GM12892 (cell line): ENCODE measurements at regions not wholly inside any gene's neighbourhood (a gene's known extent, or its start where the extent isn't known, plus 50 kb on each side); places are given as distances from the start of the nearest gene placed in this dataset.

ENCODE experiments used
- POLR2A ChIP-seq: IDR thresholded peaks from 2 replicates; pipeline ENCODE4 v1.6.1; 2011; ENCODE audit warnings: low read depth, low read length, control low read depth
- TAF1 ChIP-seq: IDR thresholded peaks from 2 replicates; pipeline ENCODE4 v1.6.1; 2011; ENCODE audit warnings: low read depth, mild to moderate bottlenecking, control low read depth, low read length, borderline replicate concordance

GRCh38 chr17:79290726-79291125 is 216.1 kb downstream of the ENGASE start:
- TF ChIP-seq POLR2A (no peak), TAF1 (no peak)
